HS-27A (cell line): ENCODE measurements at regions not wholly inside any gene's neighbourhood (a gene's known extent, or its start where the extent isn't known, plus 50 kb on each side); places are given as distances from the start of the nearest gene placed in this dataset.
"Not testable (repeated sequence)": the region's sequence is repeated elsewhere in the genome, so short reads cannot be mapped to it uniquely, and the experiment has no call there.

Experiments
- DNase-seq: peaks from one replicate; pipeline ENCODE4 v3.0.0-alpha.2; 2012; ENCODE audit warnings: low read depth, missing footprints

DNA sequence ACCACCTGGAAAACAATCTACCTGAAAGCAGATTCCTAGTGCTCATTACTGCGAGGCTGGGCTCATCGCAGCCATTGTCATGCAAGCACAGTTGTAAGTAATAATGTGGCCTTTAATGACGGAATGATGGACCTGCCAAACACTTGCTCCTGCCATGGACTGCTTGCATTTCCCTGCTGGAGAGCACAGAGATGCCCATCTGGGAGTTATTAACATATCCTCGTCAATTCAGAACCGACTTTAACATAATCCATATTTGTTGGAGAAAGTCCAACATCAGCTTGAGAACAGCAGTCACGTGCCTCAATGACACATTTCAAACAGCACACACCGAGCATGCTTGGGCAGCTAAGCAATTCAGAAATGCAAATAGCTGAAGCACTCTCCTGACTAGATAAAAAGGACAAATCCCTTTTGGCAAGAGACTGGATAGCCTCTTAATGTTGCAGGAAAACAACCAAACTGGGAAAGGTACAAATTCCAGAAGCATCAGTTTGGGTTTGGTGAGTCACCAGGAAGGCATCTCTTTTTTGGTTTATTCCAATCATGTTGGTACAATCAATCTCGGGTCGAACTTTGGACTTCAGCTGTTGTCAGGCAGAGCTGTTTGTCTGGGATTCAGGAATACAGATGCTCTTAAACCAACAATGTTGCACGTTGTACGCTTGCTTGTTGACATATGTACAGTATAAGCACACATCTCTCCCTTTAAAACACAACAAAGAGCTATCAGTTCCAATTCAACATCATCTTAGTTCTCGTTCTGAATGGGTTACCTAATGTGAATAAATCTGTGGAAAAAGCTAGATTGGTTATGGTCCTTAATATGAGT is 395.8 kb downstream of the LNPK start:
- DNase-seq, result no peak

- no peak for DNase-seq
These were observed 396.4 kb downstream of the LNPK start for GRCh38 chr2:175605640-175606009.

- DNase-seq, result no peak
These were observed 400.1 kb downstream of the LNPK start for GRCh38 chr2:175601969-175602368.

DNA sequence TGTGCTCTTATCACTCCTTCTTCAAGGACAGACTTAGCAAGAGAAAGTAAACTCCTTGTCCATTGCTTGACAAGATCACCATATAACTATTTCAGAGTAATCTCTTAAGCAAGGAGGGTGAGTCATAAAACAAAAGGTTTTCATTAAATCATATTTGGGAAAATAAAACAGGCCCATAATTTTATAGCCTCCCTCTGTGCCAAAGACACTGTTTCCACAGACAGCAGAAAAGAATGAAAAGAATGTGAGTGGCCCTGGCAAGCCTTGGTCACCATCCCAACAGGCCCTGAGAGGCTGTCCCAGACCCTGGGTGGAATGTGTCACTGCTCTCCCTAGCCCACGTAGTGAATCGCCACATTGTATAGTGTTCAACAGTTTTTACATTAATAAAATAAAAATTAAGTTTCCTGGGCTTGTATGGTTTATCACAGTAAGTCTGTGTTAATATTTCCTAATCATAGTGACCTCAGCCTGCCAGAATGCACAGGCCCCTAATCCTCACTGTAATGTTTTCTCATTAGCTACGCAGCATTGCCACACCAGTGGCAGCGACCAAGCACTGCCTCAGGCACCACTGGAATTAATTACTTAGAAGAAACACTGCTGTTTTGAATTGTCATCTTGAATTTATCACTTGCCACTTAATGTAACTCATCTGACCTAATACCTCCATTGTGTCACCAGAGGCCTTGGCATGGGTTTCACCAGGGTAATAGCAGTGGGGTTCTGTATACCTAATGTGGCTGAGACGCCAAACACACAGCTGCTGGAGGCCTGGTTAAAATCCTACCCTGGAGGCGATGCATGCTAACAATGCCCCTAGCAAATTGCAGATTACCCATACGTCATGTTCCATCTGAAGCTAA is 401.9 kb downstream of the LNPK start:
- no peak for DNase-seq

- no peak for DNase-seq
These were observed 404.8 kb downstream of the LNPK start for GRCh38 chr2:175597286-175597685.

GRCh38 chr2:175595139-175595538 is 406.9 kb downstream of the LNPK start:
- DNase-seq, result no peak

DNA sequence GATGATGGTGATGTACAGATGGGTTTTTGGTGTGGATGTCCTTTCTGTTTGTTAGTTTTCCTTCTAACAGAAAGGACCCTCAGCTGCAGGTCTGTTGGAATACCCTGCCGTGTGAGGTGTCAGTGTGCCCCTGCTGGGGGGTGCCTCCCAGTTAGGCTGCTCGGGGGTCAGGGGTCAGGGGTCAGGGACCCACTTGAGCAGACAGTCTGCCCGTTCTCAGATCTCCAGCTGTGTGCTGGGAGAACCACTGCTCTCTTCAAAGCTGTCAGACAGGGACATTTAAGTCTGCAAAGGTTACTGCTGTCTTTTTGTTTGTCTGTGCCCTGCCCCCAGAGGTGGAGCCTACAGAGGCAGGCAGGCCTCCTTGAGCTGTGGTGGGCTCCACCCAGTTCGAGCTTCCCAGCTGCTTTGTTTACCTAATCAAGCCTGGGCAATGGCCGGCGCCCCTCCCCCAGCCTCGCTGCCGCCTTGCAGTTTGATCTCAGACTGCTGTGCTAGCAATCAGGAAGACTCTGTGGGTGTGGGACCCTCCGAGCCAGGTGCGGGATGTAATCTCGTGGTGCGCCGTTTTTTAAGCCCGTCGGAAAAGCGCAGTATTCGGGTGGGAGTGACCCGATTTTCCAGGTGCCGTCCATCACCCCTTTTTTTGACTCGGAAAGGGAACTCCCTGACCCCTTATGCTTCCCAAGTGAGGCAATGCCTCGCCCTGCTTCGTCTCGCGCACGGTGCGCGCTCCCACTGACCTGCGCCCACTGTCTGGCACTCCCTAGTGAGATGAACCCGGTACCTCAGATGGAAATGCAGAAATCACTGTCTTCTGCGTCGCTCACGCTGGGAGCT is 408.2 kb downstream of the LNPK start:
- DNase-seq, result not testable (repeated sequence)

GRCh38 chr2:175588213-175588612 is 406.7 kb upstream of the ATP5MC3 start:
- DNase-seq, result not testable (repeated sequence)

GRCh38 chr2:175585496-175585895 is 404.0 kb upstream of the ATP5MC3 start:
- no peak for DNase-seq

GRCh38 chr2:175580652-175581051 is 399.1 kb upstream of the ATP5MC3 start:
- no peak for DNase-seq

DNA sequence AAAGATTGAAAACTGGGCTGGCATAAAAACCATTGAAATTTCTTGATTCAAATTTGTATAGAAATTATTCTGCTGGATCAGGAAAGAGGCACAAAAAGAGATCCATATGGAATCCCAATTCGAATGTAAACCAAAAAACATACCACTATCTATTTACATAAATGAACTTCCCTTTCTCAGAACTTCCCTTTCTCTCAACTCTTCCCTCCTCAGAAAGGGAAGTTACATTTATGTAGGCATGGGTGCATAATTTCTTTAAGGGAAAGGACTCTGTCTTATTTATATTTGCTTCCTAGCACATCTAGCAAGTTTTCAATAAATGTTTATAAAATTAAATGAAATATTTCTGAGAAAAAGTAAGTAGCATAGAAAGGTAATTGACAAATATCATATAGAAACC is 398.1 kb upstream of the ATP5MC3 start:
- DNase-seq, result no peak

DNA sequence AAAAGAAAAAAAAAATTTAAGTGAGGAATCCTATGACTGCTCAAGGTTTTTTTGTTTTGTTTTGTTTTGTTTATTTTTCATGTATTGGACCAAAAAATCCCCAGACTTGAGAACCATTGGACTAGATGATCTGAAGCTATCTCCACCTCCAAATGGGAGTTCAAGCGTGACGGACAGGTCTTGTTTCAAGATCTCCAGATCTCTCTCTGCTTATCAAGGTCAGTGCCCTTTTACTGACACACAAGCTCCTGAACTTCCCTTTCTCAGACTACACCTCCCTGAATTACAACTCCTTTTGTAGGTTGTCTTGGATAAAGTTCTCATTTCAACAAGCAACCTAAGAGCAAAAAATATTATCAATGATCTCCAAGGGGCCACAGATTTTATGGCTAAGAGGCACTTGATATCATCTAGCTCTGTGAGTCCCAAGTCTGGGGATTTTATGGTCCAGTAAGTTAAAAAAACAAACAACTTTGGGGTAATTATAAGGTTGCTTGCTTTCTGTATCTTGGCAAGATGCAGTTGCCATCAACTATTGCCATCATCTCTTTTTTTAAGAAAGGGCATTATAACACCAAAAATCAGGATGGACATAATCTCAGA is 396.0 kb upstream of the ATP5MC3 start:
- DNase-seq, result no peak

DNA sequence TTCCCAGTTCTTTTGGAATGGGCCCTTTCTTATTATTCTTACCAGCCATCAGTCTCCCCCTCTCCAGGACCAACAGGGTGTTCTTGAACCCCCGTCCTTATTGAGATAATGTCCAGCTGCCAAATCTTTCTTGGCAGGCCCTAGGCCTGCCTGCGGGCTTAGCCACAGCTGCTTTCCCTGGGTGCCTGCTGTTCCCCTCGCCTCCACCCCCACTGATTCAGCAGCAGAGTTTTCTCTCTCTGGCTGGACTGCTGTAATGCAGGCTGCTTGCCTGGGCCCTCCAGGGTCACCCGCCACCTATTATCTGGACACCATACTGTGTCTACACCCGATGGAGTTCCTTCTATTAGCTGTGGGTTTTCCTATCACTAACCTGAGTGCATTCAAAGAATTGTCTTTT is 395.4 kb upstream of the ATP5MC3 start:
- DNase-seq, result no peak

GRCh38 chr2:175576270-175576669 is 394.8 kb upstream of the ATP5MC3 start:
- no peak for DNase-seq

DNA sequence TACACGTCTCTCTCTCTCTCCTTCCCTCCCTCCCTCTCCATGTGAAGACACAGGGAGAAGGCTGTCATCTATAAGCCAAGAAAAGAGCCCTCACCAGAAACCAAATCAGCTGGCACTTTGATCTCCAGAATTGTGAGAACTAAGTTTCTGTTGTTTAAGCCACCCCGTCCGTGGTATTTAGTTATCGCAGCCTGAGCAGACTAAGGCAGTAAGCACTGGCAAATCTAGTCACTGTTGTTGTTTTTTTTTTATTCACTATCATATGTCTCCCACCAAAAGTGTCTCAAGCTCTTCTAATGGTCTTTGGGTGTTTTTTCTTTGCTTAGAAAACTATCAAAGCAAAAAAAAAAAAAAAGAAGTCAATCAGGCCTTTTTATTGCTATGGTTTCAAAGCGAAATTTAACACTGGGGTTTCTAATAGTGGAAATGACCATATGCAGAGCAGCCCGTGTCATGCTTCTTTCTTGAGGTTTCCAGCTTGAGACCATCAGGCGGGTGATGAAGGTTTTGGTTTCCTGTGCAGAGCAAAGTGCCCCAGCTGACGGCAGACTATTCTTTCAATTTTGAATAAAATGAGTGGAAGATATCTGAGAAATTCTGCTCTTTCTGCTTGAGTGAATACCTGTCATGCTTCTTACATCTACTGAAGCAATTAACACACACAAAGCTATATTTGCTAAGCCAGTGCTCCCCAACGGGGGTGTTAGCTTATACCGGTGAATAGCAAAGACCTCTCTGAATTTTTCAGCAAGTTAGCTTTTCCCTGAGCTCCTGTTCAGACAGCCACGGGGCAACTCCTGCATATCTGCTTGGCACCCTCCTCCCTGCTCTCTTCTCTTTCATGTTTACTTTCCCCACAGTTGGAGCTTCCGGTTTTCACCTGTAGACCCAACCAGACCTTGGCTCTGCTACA is 394.1 kb upstream of the ATP5MC3 start:
- no peak for DNase-seq

GRCh38 chr2:175574069-175574468 is 392.6 kb upstream of the ATP5MC3 start:
- DNase-seq, result no peak

- DNase-seq, result no peak
These were observed 389.7 kb upstream of the ATP5MC3 start for GRCh38 chr2:175571078-175571653.

- no peak for DNase-seq
These were observed 386.7 kb upstream of the ATP5MC3 start for GRCh38 chr2:175568109-175568730.

GRCh38 chr2:175567435-175568061 is 386.0 kb upstream of the ATP5MC3 start:
- no peak for DNase-seq
